Activated B cell treated with CpG ODN at 0.5 μM for 24 hours (primary cell): ENCODE measurements at regions not wholly inside any gene's neighbourhood (a gene's known extent, or its start where the extent isn't known, plus 50 kb on each side); places are given as distances from the start of the nearest gene placed in this dataset.

Source experiments
- ATAC-seq: fragments of 200-7000 bp; cut with Tn5 transposase; one replicate; pipeline ENCODE4 v1.10.0; 2021; ENCODE audit warnings: low read depth, mild to moderate bottlenecking, moderate library complexity
- CTCF ChIA-PET: fragments of 350-600 bp; sonication (Branson Sonifier 250); formaldehyde crosslinking; loops from one replicate; lab custom pipeline; 2021; ENCODE audit warnings: antibody characterized with exemption; lab: Charles Lee
- POLR2A ChIA-PET: fragments of 350-600 bp; sonication (Branson Sonifier 250); formaldehyde crosslinking; loops from one replicate; lab custom pipeline; 2021; ENCODE audit warnings: antibody characterized with exemption; lab: Charles Lee
- DNase-seq: peaks from one replicate; pipeline ENCODE4 v3.0.0; 2022
- H3K27ac Mint-ChIP-seq: one replicate; pipeline ENCODE4 v1.8.0; 2020; ENCODE audit warnings: mixed read lengths
- H3K27me3 Mint-ChIP-seq: one replicate; pipeline ENCODE4 v1.8.0; 2021; ENCODE audit warnings: mixed read lengths
- H3K36me3 Mint-ChIP-seq: one replicate; pipeline ENCODE4 v1.8.0; 2021; ENCODE audit warnings: low read depth, mixed read lengths
- H3K4me1 Mint-ChIP-seq: one replicate; pipeline ENCODE4 v1.8.0; 2021; ENCODE audit warnings: mixed read lengths
- H3K4me3 Mint-ChIP-seq: one replicate; pipeline ENCODE4 v1.8.0; 2020; ENCODE audit warnings: mild to moderate bottlenecking, mixed read lengths
- H3K9me3 Mint-ChIP-seq: one replicate; pipeline ENCODE4 v1.8.0; 2020; ENCODE audit warnings: mixed read lengths
- CTCF ChIP-seq: fragments of 200-600 bp; IDR thresholded peaks from one replicate; pipeline ENCODE4 v1.8.0; 2022; ENCODE audit warnings: antibody characterized with exemption, mild to moderate bottlenecking
- intact Hi-C: fragments of 100-400 bp; cut with micrococcal nuclease; formaldehyde crosslinking; loops from one replicate; pipeline ENCODE4 v1.15.1; 2024

GRCh38 chr15:54915380-54915779 is 281.4 kb downstream of the RSL24D1 start:
- Mint-ChIP-seq H3K4me1 (no peaks in the 10 kb centered on the region), H3K9me3 (peaks cover 2% of the 10 kb centered on the region), H3K4me3 (no peak overlapping the region), H3K27ac (no peak overlapping the region), H3K27me3 (no peaks in the 10 kb centered on the region), H3K36me3 (no peaks in the 10 kb centered on the region)
- CTCF ChIA-PET = no interaction called here
- intact Hi-C loops = no loop called here
- ATAC-seq (no peak), DNase-seq (no peak)
- POLR2A ChIA-PET = no interaction called here
- TF ChIP-seq CTCF = no peak

GRCh38 chr15:54884312-54884711 is 312.4 kb downstream of the RSL24D1 start:
- Mint-ChIP-seq H3K4me1 (no peaks in the 10 kb centered on the region), H3K36me3 (no peaks in the 10 kb centered on the region), H3K27me3 (no peaks in the 10 kb centered on the region), H3K27ac (no peak overlapping the region), H3K4me3 (no peak overlapping the region), H3K9me3 (peaks cover 16% of the 10 kb centered on the region)
- DNase-seq (no peak), ATAC-seq (no peak)
- POLR2A ChIA-PET = no interaction called here
- intact Hi-C loops = no loop called here
- CTCF ChIA-PET = no interaction called here
- TF ChIP-seq CTCF = no peak

GRCh38 chr15:54859982-54860381 is 336.8 kb downstream of the RSL24D1 start:
- Mint-ChIP-seq H3K9me3 (peaks cover 21% of the 10 kb centered on the region), H3K36me3 (no peaks in the 10 kb centered on the region), H3K27ac (no peak overlapping the region), H3K4me1 (no peaks in the 10 kb centered on the region), H3K27me3 (no peaks in the 10 kb centered on the region), H3K4me3 (no peak overlapping the region)
- no peak for TF ChIP-seq CTCF
- ATAC-seq (no peak), DNase-seq (no peak)
- CTCF ChIA-PET = no interaction called here
- POLR2A ChIA-PET = no interaction called here
- intact Hi-C loops = no loop called here

- ATAC-seq = no peak
- no peak for TF ChIP-seq CTCF
- POLR2A ChIA-PET = no interaction called here
- H3K27me3 Mint-ChIP-seq = no peaks in the 10 kb centered on the region
- H3K4me1 Mint-ChIP-seq = no peaks in the 10 kb centered on the region
- H3K4me3 Mint-ChIP-seq = no peak overlapping the region
- intact Hi-C loops = no loop called here
- DNase-seq = no peak
- H3K27ac Mint-ChIP-seq = no peak overlapping the region
- peaks cover 11% of the 10 kb centered on the region for H3K9me3 Mint-ChIP-seq
- no peaks in the 10 kb centered on the region for H3K36me3 Mint-ChIP-seq
- CTCF ChIA-PET = no interaction called here
Measured at GRCh38 chr15:54854667-54855066, 342.1 kb downstream of the RSL24D1 start.

GRCh38 chr15:54850101-54850500 is 346.6 kb downstream of the RSL24D1 start:
- ATAC-seq = no peak
- H3K4me3 Mint-ChIP-seq = no peak overlapping the region

More at GRCh38 chr15:54850101-54850500, 346.6 kb downstream of the RSL24D1 start:
- CTCF ChIA-PET = no interaction called here
- Mint-ChIP-seq H3K4me1 (no peaks in the 10 kb centered on the region), H3K27me3 (no peaks in the 10 kb centered on the region), H3K27ac (no peak overlapping the region), H3K9me3 (no peaks in the 10 kb centered on the region), H3K36me3 (no peaks in the 10 kb centered on the region)
- intact Hi-C loops = no loop called here
- DNase-seq = no peak
- POLR2A ChIA-PET = no interaction called here
- no peak for TF ChIP-seq CTCF
